ENCODE measurements at regions not wholly inside any gene's neighbourhood (a gene's known extent, or its start where the extent isn't known, plus 50 kb on each side); places are given as distances from the start of the nearest gene placed in this dataset.
"Not testable (repeated sequence)": the region's sequence is repeated elsewhere in the genome, so short reads cannot be mapped to it uniquely, and the experiment has no call there.

GRCh38 chr18:64725657-64726056, 576.8 kb upstream of the LINC00305 start:
- not testable (repeated sequence) for DNase-seq (ENCODE audit: low read depth in 2 of 2)

DNA sequence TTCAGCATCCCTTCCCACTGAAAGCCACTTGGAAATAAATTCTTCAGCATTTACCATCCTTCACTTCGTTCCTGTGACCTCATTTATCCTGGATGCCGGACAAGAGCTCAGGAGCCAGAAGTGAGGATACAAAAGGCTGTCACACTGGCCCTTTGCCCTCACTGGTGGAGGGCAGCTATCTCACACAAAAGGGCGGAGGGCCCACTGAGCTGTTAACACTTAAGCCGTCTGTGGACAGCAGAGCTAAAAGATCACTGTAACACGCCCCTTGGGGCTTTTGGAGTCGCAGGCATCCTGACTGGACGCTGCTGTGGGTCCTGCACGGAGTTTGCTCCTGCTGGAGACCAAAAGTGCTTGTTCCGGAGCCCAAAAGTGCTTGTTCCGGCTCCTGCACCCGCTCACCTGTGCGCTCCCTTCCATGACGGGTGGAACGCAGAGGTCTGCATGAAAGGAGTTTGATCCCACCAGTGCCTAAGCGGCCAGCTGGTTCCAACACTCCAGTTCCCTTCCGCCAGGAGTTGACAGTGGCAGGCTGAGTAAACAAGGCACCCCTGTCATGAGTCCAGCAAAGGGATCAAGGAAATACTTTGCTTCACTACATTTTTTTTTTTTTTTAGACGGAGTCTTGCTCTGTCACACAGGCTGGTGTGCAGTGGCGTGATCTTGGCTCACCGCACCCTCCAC, 572.0 kb upstream of the LINC00305 start:
- DNase-seq (ENCODE audit: low read depth in 2 of 2), result no peak

- DNase-seq (ENCODE audit: low read depth in 2 of 2), result peak; percentile 29 to 36
These were observed 569.9 kb upstream of the LINC00305 start for GRCh38 chr18:64718808-64719207.

DNA sequence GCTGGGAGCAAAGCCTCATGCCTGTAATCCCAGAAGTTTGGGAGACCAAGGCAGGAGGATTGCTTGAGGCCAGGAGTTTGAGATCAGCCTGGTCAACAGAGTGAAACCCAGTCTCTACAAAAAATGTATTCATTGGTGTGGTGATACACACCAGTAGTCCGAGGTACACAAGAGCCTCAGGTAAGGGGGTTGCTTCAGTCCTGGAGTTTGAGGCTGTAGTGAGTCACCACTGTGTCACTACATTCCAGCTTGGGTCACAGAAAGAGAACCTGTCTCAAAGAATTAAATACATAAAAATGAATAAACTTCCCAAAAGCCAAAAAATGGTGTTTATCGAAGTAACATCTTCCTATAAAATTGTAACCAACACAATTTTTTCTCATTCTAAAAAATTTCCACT, 568.1 kb upstream of the LINC00305 start:
- no peak for DNase-seq (ENCODE audit: low read depth in 2 of 2)

- no peak for DNase-seq (ENCODE audit: low read depth in 2 of 2)
These were observed 565.2 kb upstream of the LINC00305 start for GRCh38 chr18:64714086-64714485.

- DNase-seq (ENCODE audit: low read depth in 2 of 2), result no peak
These were observed 564.4 kb upstream of the LINC00305 start for GRCh38 chr18:64713284-64713683.

GRCh38 chr18:64712035-64712434, 563.1 kb upstream of the LINC00305 start:
- DNase-seq (ENCODE audit: low read depth in 2 of 2), result no peak

GRCh38 chr18:64710105-64710861, 561.4 kb upstream of the LINC00305 start:
- DNase-seq (ENCODE audit: low read depth in 2 of 2), result peak in 1 of 2 experiments; percentile 7

DNA sequence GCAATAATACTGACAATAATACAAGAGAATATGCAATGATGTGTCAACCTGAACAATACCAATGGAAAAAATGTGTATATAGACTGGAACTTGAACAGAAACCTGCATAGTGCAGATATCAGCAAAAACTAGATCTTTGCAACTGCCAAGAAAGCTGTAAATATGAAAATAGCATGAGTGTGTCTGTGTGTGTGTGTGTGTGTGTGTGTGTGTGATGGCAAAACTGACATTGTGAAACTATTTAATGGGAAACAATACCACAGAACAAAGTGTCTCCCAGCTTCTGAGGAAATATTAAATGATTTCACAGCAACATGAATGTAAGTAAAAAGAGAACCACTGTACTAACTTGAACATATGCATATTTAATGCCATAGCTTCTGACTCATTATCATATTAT, 558.2 kb upstream of the LINC00305 start:
- DNase-seq (ENCODE audit: low read depth in 2 of 2), result no peak

DNA sequence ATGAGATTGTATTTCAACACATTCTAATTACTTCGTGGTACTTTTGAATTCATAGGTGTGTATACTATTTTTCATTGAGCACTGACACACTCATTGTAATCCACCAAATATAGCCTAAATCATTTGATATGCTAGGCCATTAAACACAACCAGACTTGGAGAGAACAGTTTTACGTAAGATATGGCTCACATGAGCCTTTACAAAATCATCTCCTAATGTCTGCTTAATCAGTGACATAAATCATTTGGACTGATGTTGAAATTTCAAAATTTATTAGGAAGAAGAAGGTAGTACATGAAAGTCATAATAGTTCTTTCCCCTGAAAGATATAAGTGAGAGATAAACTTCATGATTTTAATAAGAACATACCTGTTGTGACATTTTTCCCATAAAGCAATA, 550.2 kb upstream of the LINC00305 start:
- DNase-seq (ENCODE audit: low read depth in 2 of 2), result peak; percentile 24 to 35

GRCh38 chr18:64695851-64696553, 547.1 kb upstream of the LINC00305 start:
- no peak for DNase-seq (ENCODE audit: low read depth in 2 of 2)

GRCh38 chr18:64693766-64694165, 544.9 kb upstream of the LINC00305 start:
- peak; percentile 27 to 28 for DNase-seq (ENCODE audit: low read depth in 2 of 2)

- DNase-seq (ENCODE audit: low read depth in 2 of 2), result no peak
These were observed 543.9 kb upstream of the LINC00305 start for GRCh38 chr18:64692826-64693225.

GRCh38 chr18:64679121-64679520, 530.2 kb upstream of the LINC00305 start:
- DNase-seq (ENCODE audit: low read depth in 2 of 2), result no peak

DNA sequence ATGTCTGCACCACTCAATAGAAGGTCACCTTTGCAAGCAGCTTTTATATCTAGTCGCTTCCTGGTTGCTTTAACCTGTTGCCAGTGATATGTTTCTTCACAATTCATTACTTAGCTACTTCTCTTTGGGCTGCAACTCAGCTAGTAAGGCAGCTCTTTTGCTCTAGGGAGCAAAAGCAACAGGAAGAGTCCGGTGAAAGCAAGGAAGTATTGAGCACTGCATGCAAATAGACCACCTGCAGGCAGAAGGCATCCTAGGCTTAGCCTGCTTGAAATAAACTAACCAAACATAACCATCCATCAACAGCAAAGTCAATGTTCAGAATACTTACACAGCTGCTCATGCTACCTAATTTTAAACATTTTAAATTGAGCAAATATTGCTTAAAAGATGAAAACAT, 529.2 kb upstream of the LINC00305 start:
- no peak for DNase-seq (ENCODE audit: low read depth in 2 of 2)

GRCh38 chr18:64674694-64675093, 525.8 kb upstream of the LINC00305 start:
- DNase-seq (ENCODE audit: low read depth in 2 of 2), result no peak

DNA sequence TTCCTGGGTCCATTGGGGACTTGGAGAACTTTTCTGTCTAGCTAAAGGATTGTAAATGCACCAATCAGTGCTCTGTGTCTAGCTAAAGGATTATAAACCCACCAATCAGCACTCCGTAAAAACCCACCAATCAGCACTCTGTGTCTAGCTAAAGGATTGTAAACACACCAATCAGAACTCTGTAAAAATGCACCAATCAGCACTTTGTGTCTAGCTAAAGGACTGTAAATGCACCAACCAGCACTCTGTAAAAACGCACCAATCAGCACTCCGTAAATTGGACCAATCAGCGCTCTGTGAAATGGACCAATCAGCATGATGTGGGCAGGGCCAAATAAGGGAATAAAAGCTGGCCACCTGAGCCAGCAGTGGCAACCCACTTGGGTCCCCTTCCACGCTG, 522.4 kb upstream of the LINC00305 start:
- not testable (repeated sequence) for DNase-seq (ENCODE audit: low read depth in 2 of 2)

- DNase-seq (ENCODE audit: low read depth in 2 of 2), result no peak
These were observed 519.6 kb upstream of the LINC00305 start for GRCh38 chr18:64668461-64668962.

GRCh38 chr18:64663086-64663485, 514.2 kb upstream of the LINC00305 start:
- DNase-seq (ENCODE audit: low read depth in 2 of 2), result no peak

DNA sequence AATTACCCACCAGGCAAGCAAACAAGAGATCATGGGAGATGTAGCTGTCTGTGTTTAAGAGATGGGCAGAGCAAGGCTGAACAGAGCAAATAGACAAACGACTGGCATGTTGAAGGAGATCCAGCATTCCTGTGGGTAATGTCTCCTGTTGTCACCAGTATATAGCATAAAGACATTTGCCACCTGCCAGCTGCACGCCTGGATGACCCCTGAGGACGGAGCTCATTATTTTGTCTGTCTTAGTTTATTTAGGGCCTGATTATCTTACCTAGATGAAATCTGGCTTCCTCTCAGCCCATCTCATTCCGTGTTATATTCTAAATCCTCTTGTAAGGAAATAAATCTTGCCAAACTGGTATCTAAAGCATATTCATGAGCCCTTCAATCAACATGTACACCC, 510.3 kb upstream of the LINC00305 start:
- DNase-seq (ENCODE audit: low read depth in 2 of 2), result no peak

DNA sequence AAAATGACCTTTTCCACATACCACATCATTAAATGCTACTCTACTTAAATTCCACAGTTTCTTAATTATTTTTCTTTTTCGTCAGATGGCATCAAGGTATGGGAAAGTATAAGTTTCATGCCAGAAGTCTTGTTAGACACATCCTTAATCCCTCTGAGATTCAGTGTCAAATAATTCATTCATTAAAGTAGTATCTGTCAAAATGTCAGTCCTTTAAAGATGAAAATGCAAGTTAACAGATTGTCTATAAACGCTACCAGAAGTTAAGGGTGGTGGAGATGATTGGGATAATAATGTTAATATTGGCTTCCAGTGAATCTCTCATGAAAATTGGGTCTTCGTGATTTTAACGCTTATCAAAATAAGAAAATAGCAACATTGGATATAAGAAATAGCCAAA, 504.2 kb upstream of the LINC00305 start:
- DNase-seq (ENCODE audit: low read depth in 2 of 2), result no peak

DNA sequence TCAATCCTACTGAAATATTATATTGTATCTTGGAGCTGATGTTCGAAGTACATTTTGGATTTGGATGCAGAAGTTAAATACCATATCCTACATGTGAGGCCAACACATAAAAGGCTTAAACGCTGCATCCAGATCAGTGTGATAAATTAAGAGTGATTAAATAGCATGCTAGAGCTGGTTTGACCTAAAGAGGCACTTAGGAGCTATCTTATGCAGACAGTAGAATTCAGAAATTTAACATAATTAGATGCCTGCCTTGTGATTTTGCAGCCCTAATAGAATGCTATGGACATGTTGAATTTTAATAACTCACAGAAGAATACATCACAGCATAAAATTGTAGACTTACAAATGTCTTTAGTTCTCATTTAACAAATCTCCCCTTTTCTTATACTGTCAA, 501.2 kb upstream of the LINC00305 start:
- DNase-seq (ENCODE audit: low read depth in 2 of 2), result no peak

DNA sequence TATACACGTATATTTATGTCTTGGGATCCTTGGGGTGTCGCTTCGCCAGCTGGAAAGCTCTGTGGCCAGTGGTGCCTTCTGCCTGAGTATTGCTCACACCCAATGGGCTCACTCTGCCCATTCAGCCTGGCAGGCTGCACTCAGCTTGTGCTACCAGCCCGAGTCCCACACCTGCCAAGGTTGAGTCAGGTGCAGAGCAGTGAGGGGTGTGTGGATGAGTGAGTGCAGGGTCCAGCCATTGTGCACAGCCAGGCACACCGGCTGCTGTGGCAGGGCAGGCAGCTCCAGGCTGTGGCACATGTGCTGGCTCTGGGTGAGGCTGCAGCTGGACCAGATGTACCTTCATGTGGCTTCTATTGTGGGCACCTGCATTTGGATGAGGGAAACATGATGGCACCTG, 496.9 kb upstream of the LINC00305 start:
- DNase-seq (ENCODE audit: low read depth in 2 of 2), result no peak
